Upper lobe of left lung (tissue), 4 donors: ENCODE measurements at regions not wholly inside any gene's neighbourhood (a gene's known extent, or its start where the extent isn't known, plus 50 kb on each side); places are given as distances from the start of the nearest gene placed in this dataset.

ENCODE experiments used
- POLR2A ChIP-seq, 4 donors: fragments of 450-650 bp; IDR thresholded peaks; one replicate each; pipeline ENCODE4 v1.5.1; 2016 to 2017; ENCODE audit warnings: antibody characterized with exemption in 4 of 4, mild to moderate bottlenecking in 2 of 4
- POLR2AphosphoS5 ChIP-seq, 2 donors: sonication (generic); formaldehyde crosslinking; IDR thresholded peaks; one replicate each; pipeline ENCODE4 v1.5.1; 2017; ENCODE audit warnings: antibody characterized with exemption in 2 of 2
- TF ChIP-seq, protein P1 (sequence below), 6 experiments: fragments of 450-650 bp in 4 of 6; fragments of 200-600 bp in 2 of 6; sonication (generic) in 2 of 6; IDR thresholded peaks; one replicate each; pipeline ENCODE4 v1.5.1; 2016 to 2019; ENCODE audit warnings: antibody characterized with exemption in 6 of 6

GRCh38 chr2:17249249-17249648, 269.0 kb downstream of the RAD51AP2 start:
- TF ChIP-seq, protein P1, sequence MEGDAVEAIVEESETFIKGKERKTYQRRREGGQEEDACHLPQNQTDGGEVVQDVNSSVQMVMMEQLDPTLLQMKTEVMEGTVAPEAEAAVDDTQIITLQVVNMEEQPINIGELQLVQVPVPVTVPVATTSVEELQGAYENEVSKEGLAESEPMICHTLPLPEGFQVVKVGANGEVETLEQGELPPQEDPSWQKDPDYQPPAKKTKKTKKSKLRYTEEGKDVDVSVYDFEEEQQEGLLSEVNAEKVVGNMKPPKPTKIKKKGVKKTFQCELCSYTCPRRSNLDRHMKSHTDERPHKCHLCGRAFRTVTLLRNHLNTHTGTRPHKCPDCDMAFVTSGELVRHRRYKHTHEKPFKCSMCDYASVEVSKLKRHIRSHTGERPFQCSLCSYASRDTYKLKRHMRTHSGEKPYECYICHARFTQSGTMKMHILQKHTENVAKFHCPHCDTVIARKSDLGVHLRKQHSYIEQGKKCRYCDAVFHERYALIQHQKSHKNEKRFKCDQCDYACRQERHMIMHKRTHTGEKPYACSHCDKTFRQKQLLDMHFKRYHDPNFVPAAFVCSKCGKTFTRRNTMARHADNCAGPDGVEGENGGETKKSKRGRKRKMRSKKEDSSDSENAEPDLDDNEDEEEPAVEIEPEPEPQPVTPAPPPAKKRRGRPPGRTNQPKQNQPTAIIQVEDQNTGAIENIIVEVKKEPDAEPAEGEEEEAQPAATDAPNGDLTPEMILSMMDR (IDR thresholded peaks at IDR 0.05): no peak
- no peak for TF ChIP-seq POLR2A (IDR thresholded peaks at IDR 0.05)
- TF ChIP-seq POLR2AphosphoS5 (IDR thresholded peaks at IDR 0.05): no peak
